Activated CD4-positive, CD25-positive, alpha-beta regulatory T cell treated with anti-CD3 and anti-CD28 coated beads, Interleukin-2, amount 50 U/mL, for 72 hours (primary cell): ENCODE measurements at regions not wholly inside any gene's neighbourhood (a gene's known extent, or its start where the extent isn't known, plus 50 kb on each side); places are given as distances from the start of the nearest gene placed in this dataset.

ENCODE experiments used
- DNase-seq: peaks from one replicate; pipeline ENCODE4 v3.0.0; 2021

DNA sequence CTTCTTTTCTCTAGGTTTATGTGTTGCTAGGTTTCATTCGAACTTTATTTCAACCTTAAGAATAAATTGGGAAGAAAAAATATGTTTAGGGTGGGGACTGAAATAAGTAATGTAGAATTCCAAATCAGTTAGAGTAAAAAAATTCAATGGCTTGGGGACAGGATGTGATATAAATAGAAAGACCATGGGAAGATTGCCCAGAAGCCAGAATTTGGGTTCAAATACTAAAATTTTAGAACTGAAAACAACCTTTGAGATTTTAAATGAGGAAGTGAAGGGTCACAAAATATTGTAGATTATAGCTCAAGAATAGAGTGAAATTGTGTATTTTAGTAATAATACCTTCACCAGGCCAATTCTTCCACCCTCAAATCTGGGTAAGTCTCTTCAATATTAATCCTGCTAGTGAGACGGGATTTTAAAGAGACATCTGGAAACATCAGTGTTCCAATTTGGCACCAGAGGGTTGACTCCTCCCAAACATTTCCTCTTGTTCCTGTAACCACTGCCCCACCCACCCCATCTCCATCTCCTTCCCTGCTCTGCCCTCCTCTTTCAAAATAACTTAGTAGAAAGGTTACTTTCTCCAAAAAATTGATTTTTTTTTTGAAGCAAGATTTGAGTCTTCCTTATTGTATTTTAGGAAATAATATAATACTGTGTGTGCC, 51.3 kb upstream of the FAM3C start:
- no peak for DNase-seq

DNA sequence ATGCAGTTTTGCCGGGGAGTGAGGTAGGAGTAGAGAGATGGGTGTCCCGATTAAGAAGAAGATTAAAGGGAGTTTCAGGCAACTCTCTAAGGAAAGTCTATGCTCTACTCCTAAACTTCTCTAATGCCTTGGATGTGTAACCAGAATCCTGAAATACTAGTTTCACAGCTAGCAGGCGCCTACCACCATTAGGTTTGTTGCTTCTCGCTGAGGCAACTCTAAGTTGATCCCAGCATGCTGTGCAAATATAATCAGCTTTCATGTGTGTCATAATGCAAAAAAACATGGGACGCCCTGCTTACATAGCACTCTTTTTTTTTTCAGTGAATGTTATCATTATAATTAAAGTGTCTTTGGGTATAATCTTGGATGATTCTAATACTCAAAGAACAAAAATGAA, 50.4 kb upstream of the FAM3C start:
- no peak for DNase-seq
